GM18907 (cell line): ENCODE measurements at regions not wholly inside any gene's neighbourhood (a gene's known extent, or its start where the extent isn't known, plus 50 kb on each side); places are given as distances from the start of the nearest gene placed in this dataset.

Experiments
- ATAC-seq: cut with Tn5 transposase; IDR thresholded peaks from one replicate; pipeline ENCODE4 v1.9.1; 2021; ENCODE audit warnings: mild to moderate bottlenecking, moderate library complexity; ENCODE audit not compliant: unreplicated experiment

- ATAC-seq = no peak
Observed at GRCh38 chr10:35728341-35728740, 86.2 kb upstream of the FZD8 start.

GRCh38 chr10:35726846-35727245 lies 84.8 kb upstream of the FZD8 start:
- no peak for ATAC-seq

- no peak for ATAC-seq
Observed at GRCh38 chr10:35723992-35724391, 81.9 kb upstream of the FZD8 start.

- ATAC-seq = no peak
Observed at GRCh38 chr10:35723059-35723458, 81.0 kb upstream of the FZD8 start.

GRCh38 chr10:35722636-35723035 lies 80.5 kb upstream of the FZD8 start:
- no peak for ATAC-seq

- ATAC-seq = no peak
Observed at GRCh38 chr10:35722226-35722625, 80.1 kb upstream of the FZD8 start.

GRCh38 chr10:35720366-35720765 lies 78.3 kb upstream of the FZD8 start:
- ATAC-seq = no peak

GRCh38 chr10:35716776-35717175 lies 74.7 kb upstream of the FZD8 start:
- ATAC-seq = peak; percentile 46

GRCh38 chr10:35712486-35712885 lies 70.4 kb upstream of the FZD8 start:
- ATAC-seq = no peak

GRCh38 chr10:35711615-35712411 lies 69.7 kb upstream of the FZD8 start:
- ATAC-seq = no peak

GRCh38 chr10:35707642-35708425 lies 65.7 kb upstream of the FZD8 start:
- no peak for ATAC-seq

GRCh38 chr10:35706959-35707358 lies 64.9 kb upstream of the FZD8 start:
- ATAC-seq = no peak

GRCh38 chr10:35705671-35706070 lies 63.6 kb upstream of the FZD8 start:
- ATAC-seq = no peak

- ATAC-seq = no peak
Observed at GRCh38 chr10:35705051-35705450, 63.0 kb upstream of the FZD8 start.

GRCh38 chr10:35704401-35704800 lies 62.3 kb upstream of the FZD8 start:
- no peak for ATAC-seq

GRCh38 chr10:35700487-35700882 lies 58.4 kb upstream of the FZD8 start:
- no peak for ATAC-seq

GRCh38 chr10:35699848-35700486 lies 57.9 kb upstream of the FZD8 start:
- no peak for ATAC-seq

GRCh38 chr10:35696392-35697287 lies 54.5 kb upstream of the FZD8 start:
- no peak for ATAC-seq

GRCh38 chr10:35693800-35694199 lies 51.7 kb upstream of the FZD8 start:
- ATAC-seq = no peak
